Kidney (tissue), 13 donors: ENCODE measurements at regions not wholly inside any gene's neighbourhood (a gene's known extent, or its start where the extent isn't known, plus 50 kb on each side); places are given as distances from the start of the nearest gene placed in this dataset.

Experiments
- DNase-seq, 5 donors: peaks; one replicate each; pipeline ENCODE4 v3.0.0-alpha.2; 2013 to 2020
- FAIRE-seq: peaks from 2 replicates; lab custom pipeline; 2012; peaks lifted over from hg19 to GRCh38; lab: Jason Lieb, UNC
- H3K27ac ChIP-seq, 2 donors: one replicate each; pipeline ENCODE4 v1.7.0; 2013; ENCODE audit warnings: low read depth in 2 of 2, low read length in 2 of 2, inconsistent platforms in 1 of 2
- H3K27me3 ChIP-seq: one replicate; pipeline ENCODE4 v1.7.1; 2013; ENCODE audit warnings: low read length, inconsistent platforms; ENCODE audit not compliant: control insufficient read depth, insufficient read depth
- H3K36me3 ChIP-seq, 3 donors: one replicate each; pipeline versions ENCODE4 v1.7.0 to v1.7.1; 2013; ENCODE audit warnings: low read length in 3 of 3, control low read depth in 1 of 3, inconsistent platforms in 1 of 3; ENCODE audit not compliant: insufficient read depth in 3 of 3, control insufficient read depth in 2 of 3
- H3K4me1 ChIP-seq, 3 donors: one replicate each; pipeline versions ENCODE4 v1.7.0 to v1.7.1; 2013; ENCODE audit warnings: low read length in 3 of 3, inconsistent platforms in 1 of 3, low read depth in 1 of 3; ENCODE audit not compliant: control insufficient read depth in 2 of 3, insufficient read depth in 2 of 3
- H3K4me3 ChIP-seq, 3 donors: one replicate each; pipeline versions ENCODE4 v1.7.0 to v1.8.1; 2013; ENCODE audit warnings: low read length in 3 of 3, control low read depth in 1 of 3, inconsistent platforms in 1 of 3
- H3K9ac ChIP-seq, 3 donors: one replicate each; pipeline versions ENCODE4 v1.7.0 to v1.7.1; 2013; ENCODE audit warnings: low read length in 3 of 3, control low read depth in 1 of 3, inconsistent platforms in 1 of 3
- H3K9me3 ChIP-seq, 3 donors: one replicate each; pipeline versions ENCODE4 v1.7.0 to v1.7.1; 2013; ENCODE audit warnings: low read length in 3 of 3, control low read depth in 1 of 3, inconsistent platforms in 1 of 3; ENCODE audit not compliant: control insufficient read depth in 2 of 3, insufficient read depth in 1 of 3
- intact Hi-C: fragments of 100-400 bp; cut with DNase I; formaldehyde crosslinking; loops from one replicate; pipeline ENCODE4 v1.11.1; 2022
- TF ChIP-seq, protein P1 (sequence below): IDR thresholded peaks from 3 replicates; pipeline ENCODE4 v1.5.1; 2012; ENCODE audit warnings: mild to moderate bottlenecking, moderate library complexity, borderline replicate concordance; ENCODE audit not compliant: insufficient read depth; ENCODE audit errors: extremely low read depth
- donor health status: control.
- donor health status: control.
- donor health status: control.
- donor health status: control.
- donor health status: control.
- donor health status: DM: yes; HTN: yes; CAD: no.
- donor health status: Normal renal cell carcinoma (clear cell type).

DNA sequence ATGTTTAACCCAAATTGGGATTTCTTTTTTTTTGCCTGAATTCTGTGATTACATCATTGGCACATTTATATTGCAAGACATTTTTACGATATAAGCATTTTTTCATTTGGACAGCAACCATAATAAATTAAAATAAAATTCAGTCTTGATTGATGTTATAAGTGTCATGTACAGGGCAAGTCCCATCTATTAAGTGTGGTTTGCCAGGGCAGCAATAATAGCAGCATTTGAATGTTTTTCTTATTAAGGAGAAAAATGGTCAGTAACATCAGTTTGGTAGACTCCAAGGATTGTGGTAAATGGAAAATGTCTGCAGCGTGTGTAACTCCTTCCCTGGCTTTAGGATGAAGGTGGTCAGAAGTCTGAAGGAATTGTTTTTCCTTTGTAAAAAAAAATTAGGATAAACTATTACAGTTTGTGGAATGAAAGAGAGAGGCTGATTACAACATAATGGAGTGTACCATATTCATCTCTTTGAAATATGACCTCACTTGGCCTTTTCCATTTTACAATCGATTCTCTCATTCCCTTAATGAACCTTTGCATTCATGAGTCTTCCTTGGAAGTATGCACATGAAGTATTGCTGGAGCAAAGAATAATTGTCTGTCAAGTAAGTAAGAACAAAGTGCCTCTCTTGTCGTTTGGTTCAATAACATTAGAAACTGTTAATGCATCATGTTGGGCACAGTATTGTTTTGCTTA is 405.4 kb upstream of the THRB start:
- H3K9ac ChIP-seq, result no peak overlapping the region
- DNase-seq (no peak), FAIRE-seq (no peak)
- H3K36me3 ChIP-seq, result no peaks in the 10 kb centered on the region
- H3K4me3 ChIP-seq, result no peak overlapping the region
- intact Hi-C loops, result no loop called here
- H3K4me1 ChIP-seq, result no peaks in the 10 kb centered on the region
- H3K9me3 ChIP-seq, result no peaks in the 10 kb centered on the region
- H3K27me3 ChIP-seq, result no peaks in the 10 kb centered on the region
- no peak overlapping the region for H3K27ac ChIP-seq
- TF ChIP-seq, protein P1, sequence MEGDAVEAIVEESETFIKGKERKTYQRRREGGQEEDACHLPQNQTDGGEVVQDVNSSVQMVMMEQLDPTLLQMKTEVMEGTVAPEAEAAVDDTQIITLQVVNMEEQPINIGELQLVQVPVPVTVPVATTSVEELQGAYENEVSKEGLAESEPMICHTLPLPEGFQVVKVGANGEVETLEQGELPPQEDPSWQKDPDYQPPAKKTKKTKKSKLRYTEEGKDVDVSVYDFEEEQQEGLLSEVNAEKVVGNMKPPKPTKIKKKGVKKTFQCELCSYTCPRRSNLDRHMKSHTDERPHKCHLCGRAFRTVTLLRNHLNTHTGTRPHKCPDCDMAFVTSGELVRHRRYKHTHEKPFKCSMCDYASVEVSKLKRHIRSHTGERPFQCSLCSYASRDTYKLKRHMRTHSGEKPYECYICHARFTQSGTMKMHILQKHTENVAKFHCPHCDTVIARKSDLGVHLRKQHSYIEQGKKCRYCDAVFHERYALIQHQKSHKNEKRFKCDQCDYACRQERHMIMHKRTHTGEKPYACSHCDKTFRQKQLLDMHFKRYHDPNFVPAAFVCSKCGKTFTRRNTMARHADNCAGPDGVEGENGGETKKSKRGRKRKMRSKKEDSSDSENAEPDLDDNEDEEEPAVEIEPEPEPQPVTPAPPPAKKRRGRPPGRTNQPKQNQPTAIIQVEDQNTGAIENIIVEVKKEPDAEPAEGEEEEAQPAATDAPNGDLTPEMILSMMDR, result no peak

DNA sequence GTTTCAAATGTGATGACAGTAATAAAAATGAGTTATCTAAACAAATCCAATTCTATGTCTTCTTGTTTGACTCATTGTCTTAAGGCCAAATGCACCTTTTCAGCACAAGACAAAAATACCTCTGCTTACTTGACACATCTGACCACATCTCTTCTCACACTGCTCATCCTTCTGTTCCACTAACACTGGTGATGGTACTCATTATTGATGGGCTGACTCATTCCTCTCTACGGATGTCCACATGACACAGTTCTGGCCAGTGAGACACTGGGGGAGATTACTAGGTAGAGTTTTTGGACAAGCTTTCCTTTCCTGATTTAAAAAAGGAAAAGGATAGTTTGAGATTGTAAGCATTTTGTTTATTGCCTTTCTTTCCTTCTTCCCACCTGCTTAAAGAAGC is 410.6 kb upstream of the THRB start:
- no peak overlapping the region for H3K9ac ChIP-seq
- H3K4me1 ChIP-seq, result no peaks in the 10 kb centered on the region
- H3K27ac ChIP-seq, result no peak overlapping the region
- H3K36me3 ChIP-seq, result no peaks in the 10 kb centered on the region
- TF ChIP-seq, protein P1, result no peak
- H3K27me3 ChIP-seq, result no peaks in the 10 kb centered on the region
- DNase-seq (no peak), FAIRE-seq (no peak)
- H3K4me3 ChIP-seq, result no peak overlapping the region
- intact Hi-C loops, result no loop called here
- H3K9me3 ChIP-seq, result no peaks in the 10 kb centered on the region

DNA sequence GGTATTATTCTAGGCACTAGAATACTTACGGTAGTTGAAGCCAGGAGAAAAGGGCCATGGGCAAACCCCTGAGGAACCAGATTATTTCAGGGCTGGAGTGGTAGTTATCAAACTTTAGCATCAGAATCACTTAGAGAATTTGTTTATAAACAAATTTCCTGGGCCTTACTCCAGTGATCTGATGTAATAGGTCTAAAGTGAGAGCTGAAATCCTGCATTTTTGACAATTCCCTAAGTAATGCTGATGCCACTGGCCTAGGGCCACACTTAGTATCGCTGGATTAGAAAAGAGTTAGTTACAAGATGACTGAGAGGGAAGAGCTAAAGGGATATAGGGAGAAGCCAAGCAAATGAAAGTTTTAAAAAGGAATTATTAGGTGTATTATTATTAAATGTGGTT is 412.5 kb upstream of the THRB start:
- no peak for DNase-seq
- Histone ChIP-seq H3K27me3 (no peaks in the 10 kb centered on the region), H3K4me3 (no peak overlapping the region), H3K4me1 (no peaks in the 10 kb centered on the region), H3K9ac (no peak overlapping the region), H3K27ac (no peak overlapping the region), H3K36me3 (no peaks in the 10 kb centered on the region), H3K9me3 (no peaks in the 10 kb centered on the region)
- TF ChIP-seq, protein P1, result no peak
- intact Hi-C loops, result no loop called here
- FAIRE-seq, result no peak

DNA sequence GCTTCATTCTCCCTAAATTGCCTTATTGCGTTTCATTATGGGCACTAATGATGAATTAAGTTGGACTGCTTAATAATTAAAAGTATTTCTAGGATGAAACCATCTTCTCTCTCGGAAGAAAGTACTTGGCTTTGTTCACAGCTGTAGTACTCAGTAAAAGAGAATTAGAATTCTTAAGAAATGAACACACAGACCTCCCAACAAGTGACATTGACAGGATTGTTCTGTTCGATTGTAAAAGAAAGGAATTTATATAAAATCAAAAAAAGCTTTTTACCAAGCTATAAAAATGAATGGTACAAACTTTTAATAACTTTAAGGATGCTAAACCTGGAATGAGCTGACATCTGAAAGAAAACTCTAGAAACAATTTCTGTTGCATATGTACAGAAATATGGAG is 416.4 kb upstream of the THRB start:
- H3K27ac ChIP-seq, result no peak overlapping the region
- no peaks in the 10 kb centered on the region for H3K27me3 ChIP-seq
- no peak for FAIRE-seq
- no peaks in the 10 kb centered on the region for H3K9me3 ChIP-seq
- TF ChIP-seq, protein P1, result no peak
- H3K36me3 ChIP-seq, result no peaks in the 10 kb centered on the region
- no peak overlapping the region for H3K9ac ChIP-seq
- H3K4me3 ChIP-seq, result no peak overlapping the region
- peak in 1 of 5 donors; percentile 17 for DNase-seq
- intact Hi-C loops, result no loop called here
- H3K4me1 ChIP-seq, result no peaks in the 10 kb centered on the region
